ENCODE measurements at regions not wholly inside any gene's neighbourhood (a gene's known extent, or its start where the extent isn't known, plus 50 kb on each side); places are given as distances from the start of the nearest gene placed in this dataset.

DNA sequence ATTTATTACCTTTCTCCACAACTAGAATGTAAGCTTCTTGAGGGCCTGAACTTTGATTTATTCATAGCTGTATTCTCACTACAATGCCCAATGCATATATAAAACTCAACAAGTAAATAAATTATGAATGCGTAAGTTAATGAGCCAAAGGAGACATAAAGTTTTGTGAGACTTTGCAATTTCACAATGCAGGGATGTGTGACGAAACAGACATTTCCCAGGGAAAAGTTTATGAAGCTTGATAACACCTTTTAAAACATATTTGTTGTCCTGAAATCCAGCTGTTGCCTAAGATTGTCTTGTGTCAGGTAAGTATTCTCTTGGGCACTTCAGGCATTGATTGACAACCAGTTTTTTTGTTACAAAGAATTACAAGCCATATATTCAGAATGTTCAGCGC lies 800.1 kb downstream of the BRINP1 start:
- no peak for TF ChIP-seq EZH2 (IDR thresholded peaks at IDR 0.05; ENCODE audit: low read depth)
- TF ChIP-seq, protein P1, sequence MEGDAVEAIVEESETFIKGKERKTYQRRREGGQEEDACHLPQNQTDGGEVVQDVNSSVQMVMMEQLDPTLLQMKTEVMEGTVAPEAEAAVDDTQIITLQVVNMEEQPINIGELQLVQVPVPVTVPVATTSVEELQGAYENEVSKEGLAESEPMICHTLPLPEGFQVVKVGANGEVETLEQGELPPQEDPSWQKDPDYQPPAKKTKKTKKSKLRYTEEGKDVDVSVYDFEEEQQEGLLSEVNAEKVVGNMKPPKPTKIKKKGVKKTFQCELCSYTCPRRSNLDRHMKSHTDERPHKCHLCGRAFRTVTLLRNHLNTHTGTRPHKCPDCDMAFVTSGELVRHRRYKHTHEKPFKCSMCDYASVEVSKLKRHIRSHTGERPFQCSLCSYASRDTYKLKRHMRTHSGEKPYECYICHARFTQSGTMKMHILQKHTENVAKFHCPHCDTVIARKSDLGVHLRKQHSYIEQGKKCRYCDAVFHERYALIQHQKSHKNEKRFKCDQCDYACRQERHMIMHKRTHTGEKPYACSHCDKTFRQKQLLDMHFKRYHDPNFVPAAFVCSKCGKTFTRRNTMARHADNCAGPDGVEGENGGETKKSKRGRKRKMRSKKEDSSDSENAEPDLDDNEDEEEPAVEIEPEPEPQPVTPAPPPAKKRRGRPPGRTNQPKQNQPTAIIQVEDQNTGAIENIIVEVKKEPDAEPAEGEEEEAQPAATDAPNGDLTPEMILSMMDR (conservative IDR thresholded peaks at IDR 0.05) = no peak
- ChIA-PET CTCF (no interaction called here), POLR2A (ENCODE audit: unreplicated experiment) (no interaction called here)
- Histone ChIP-seq H3K36me3 (ENCODE audit: low read depth) (no peaks in the 10 kb centered on the region), H3K79me2 (ENCODE audit: low read depth) (no peaks in the 10 kb centered on the region), H3K27me3 (ENCODE audit: insufficient read depth, low read depth) (no peaks in the 10 kb centered on the region), H3F3A (ENCODE audit: insufficient read depth, low read depth) (no peaks in the 10 kb centered on the region), H3K4me2 (no peak overlapping the region), H3K9me3 (ENCODE audit: insufficient read depth, low read depth) (no peaks in the 10 kb centered on the region; the same call in 1 of the 2 replicates), H3K4me3 (no peak overlapping the region), H4K20me1 (ENCODE audit: insufficient read depth) (no peaks in the 10 kb centered on the region; the same call in 1 of the 2 replicates), H3K9me2 (ENCODE audit: insufficient read depth) (no peaks in the 10 kb centered on the region), H2AFZ (no peak overlapping the region), H3K4me1 (replicated peaks; ENCODE audit: insufficient read depth) (no peaks in the 10 kb centered on the region), H3K27ac (no peak overlapping the region)
- no TSS peak for BruUV-seq (replicated peaks)
- intact Hi-C loops (cut with micrococcal nuclease; ENCODE audit: unreplicated experiment) = no loop called here
- DNase-seq = no peak

DNA sequence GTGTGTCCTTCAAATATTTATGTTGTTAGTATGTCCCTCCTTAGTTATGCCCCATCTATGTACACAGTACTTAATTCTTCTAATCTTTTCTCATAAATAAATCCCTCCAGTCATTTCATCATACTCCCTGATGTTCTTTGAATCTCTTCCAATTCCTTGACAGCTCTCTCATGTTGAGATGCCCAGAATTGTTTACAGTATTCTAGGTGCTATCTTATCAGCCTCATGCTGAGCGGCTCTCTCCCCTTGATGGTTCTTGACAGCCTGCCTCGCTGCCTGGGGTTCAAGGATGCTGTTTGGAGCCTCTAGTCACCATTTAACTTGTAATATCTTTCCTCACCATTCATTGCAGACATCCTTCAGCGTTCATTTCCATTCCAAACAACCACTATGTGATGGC lies 799.2 kb downstream of the BRINP1 start:
- POLR2A ChIA-PET (ENCODE audit: unreplicated experiment) = no interaction called here
- DNase-seq = no peak
- intact Hi-C loops (cut with micrococcal nuclease; ENCODE audit: unreplicated experiment) = no loop called here
- Histone ChIP-seq H3K79me2 (ENCODE audit: low read depth) (no peaks in the 10 kb centered on the region), H2AFZ (no peak overlapping the region), H3K9me3 (ENCODE audit: insufficient read depth, low read depth) (no peaks in the 10 kb centered on the region; the same call in 1 of the 2 replicates), H3K27me3 (ENCODE audit: insufficient read depth, low read depth) (no peaks in the 10 kb centered on the region), H3K4me2 (no peak overlapping the region), H3K36me3 (ENCODE audit: low read depth) (no peaks in the 10 kb centered on the region), H3F3A (ENCODE audit: insufficient read depth, low read depth) (no peaks in the 10 kb centered on the region), H3K9me2 (ENCODE audit: insufficient read depth) (no peaks in the 10 kb centered on the region), H3K27ac (no peak overlapping the region), H3K4me3 (no peak overlapping the region), H3K4me1 (replicated peaks; ENCODE audit: insufficient read depth) (no peaks in the 10 kb centered on the region), H4K20me1 (ENCODE audit: insufficient read depth) (no peaks in the 10 kb centered on the region; the same call in 1 of the 2 replicates)
- CTCF ChIA-PET = no interaction called here
- TF ChIP-seq EZH2 (IDR thresholded peaks at IDR 0.05; ENCODE audit: low read depth) = no peak
- TF ChIP-seq, protein P1 (conservative IDR thresholded peaks at IDR 0.05) = no peak
- no TSS peak for BruUV-seq (replicated peaks)

DNA sequence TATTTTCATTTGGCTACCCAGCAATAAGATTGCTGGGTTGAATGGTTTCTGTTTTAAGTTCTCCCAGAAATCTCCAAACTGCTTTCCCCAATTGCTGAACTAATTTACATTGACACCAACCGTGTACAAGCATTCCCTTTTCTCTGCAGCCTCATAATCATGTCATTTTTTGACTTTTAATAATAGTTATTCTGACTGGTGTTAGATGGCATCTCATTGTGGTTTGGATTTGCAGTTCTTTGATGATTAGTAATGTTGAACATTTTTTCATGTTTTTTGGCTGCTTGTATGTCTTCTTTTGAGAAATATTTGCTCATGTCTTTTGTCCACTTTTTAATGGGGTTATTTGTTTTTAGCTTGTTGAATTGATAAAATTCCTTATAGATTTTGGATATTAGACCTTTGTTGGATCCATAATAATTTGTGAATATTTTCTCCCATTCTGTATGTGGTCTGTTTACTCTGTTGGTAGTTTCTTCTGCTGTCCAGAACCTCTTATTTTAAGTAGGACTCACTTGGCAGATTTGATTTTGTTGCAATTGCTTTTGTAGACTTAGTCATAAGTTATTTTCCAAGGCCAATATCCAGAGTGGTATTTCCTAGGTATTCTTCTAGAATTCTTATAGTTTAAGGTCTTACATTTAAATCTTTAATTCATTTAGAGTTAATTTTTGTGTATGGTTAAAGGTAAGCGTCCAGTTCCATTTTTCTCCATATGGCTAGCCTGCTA lies 793.7 kb downstream of the BRINP1 start:
- intact Hi-C loops (cut with micrococcal nuclease; ENCODE audit: unreplicated experiment) = no loop called here

More for the DNA sequence above, 793.7 kb downstream of the BRINP1 start:
- no TSS peak for BruUV-seq (replicated peaks)
- no peak overlapping the region for H3K4me2 ChIP-seq
- H4K20me1 ChIP-seq (ENCODE audit: insufficient read depth) = no peaks in the 10 kb centered on the region; the same call in 1 of the 2 replicates
- H3F3A ChIP-seq (ENCODE audit: insufficient read depth, low read depth) = no peaks in the 10 kb centered on the region
- DNase-seq = no peak
- no peaks in the 10 kb centered on the region for H3K4me1 ChIP-seq (replicated peaks; ENCODE audit: insufficient read depth)
- no peak overlapping the region for H2AFZ ChIP-seq
- H3K9me3 ChIP-seq (ENCODE audit: insufficient read depth, low read depth) = no peaks in the 10 kb centered on the region; the same call in 1 of the 2 replicates
- no peaks in the 10 kb centered on the region for H3K79me2 ChIP-seq (ENCODE audit: low read depth)
- TF ChIP-seq EZH2 (IDR thresholded peaks at IDR 0.05; ENCODE audit: low read depth) = no peak
- TF ChIP-seq, protein P1 (conservative IDR thresholded peaks at IDR 0.05) = no peak
- no peak overlapping the region for H3K4me3 ChIP-seq
- CTCF ChIA-PET = no interaction called here
- no peak overlapping the region for H3K27ac ChIP-seq
- POLR2A ChIA-PET (ENCODE audit: unreplicated experiment) = no interaction called here
- H3K27me3 ChIP-seq (ENCODE audit: insufficient read depth, low read depth) = no peaks in the 10 kb centered on the region
- H3K36me3 ChIP-seq (ENCODE audit: low read depth) = no peaks in the 10 kb centered on the region
- no peaks in the 10 kb centered on the region; the same call in 1 of the 2 replicates for H3K9me2 ChIP-seq (ENCODE audit: insufficient read depth)
